GM23338 (cell line): ENCODE measurements at regions not wholly inside any gene's neighbourhood (a gene's known extent, or its start where the extent isn't known, plus 50 kb on each side); places are given as distances from the start of the nearest gene placed in this dataset.

Experiments
- ATAC-seq: fragments of 200-7000 bp; cut with Tn5 transposase; 3 replicates; pipeline ENCODE4 v1.9.1; 2020
- DNase-seq: peaks from one replicate; pipeline ENCODE4 v3.0.0-alpha.2; 2015; ENCODE audit warnings: low spot score
- H2AFZ ChIP-seq: fragments of 200-600 bp; sonication (generic); 2 replicates; pipeline ENCODE4 v1.8.0; 2016; ENCODE audit warnings: antibody characterized with exemption, mild to moderate bottlenecking, moderate library complexity
- H3F3A ChIP-seq: fragments of 200-600 bp; sonication (generic); replicated peaks from 2 replicates; pipeline ENCODE4 v1.8.0; 2017; ENCODE audit warnings: antibody characterized with exemption, mixed run types, low read depth
- H3K27ac ChIP-seq: fragments of 200-600 bp; sonication (generic); 2 replicates; pipeline ENCODE4 v1.6.1; 2016; ENCODE audit warnings: low read depth
- H3K27me3 ChIP-seq: fragments of 200-600 bp; sonication (generic); 2 replicates; pipeline ENCODE4 v1.8.0; 2016; ENCODE audit warnings: mild to moderate bottlenecking, mixed run types, moderate library complexity; ENCODE audit not compliant: insufficient read depth
- H3K36me3 ChIP-seq: fragments of 200-600 bp; sonication (generic); 2 replicates; pipeline ENCODE4 v1.8.0; 2016; ENCODE audit warnings: mild to moderate bottlenecking; ENCODE audit not compliant: insufficient read depth
- H3K4me1 ChIP-seq: fragments of 200-600 bp; sonication (generic); 2 replicates; pipeline ENCODE4 v1.8.0; 2016; ENCODE audit warnings: mild to moderate bottlenecking, moderate library complexity; ENCODE audit not compliant: insufficient read depth
- H3K4me2 ChIP-seq: fragments of 200-600 bp; sonication (generic); 2 replicates; pipeline ENCODE4 v1.7.1; 2017; ENCODE audit warnings: mixed run types
- H3K4me3 ChIP-seq: fragments of 200-600 bp; sonication (generic); 2 replicates; pipeline ENCODE4 v1.6.1; 2016; ENCODE audit warnings: mixed run types
- H3K79me2 ChIP-seq: fragments of 200-600 bp; sonication (generic); replicated peaks from 2 replicates; pipeline ENCODE4 v1.8.0; 2017; ENCODE audit warnings: mild to moderate bottlenecking; ENCODE audit not compliant: insufficient read depth
- H3K9me2 ChIP-seq: fragments of 200-600 bp; sonication (generic); 2 replicates; pipeline ENCODE4 v1.8.0; 2017; ENCODE audit not compliant: insufficient read depth
- H4K20me1 ChIP-seq: fragments of 200-600 bp; sonication (generic); replicated peaks from 2 replicates; pipeline ENCODE4 v1.8.0; 2017; ENCODE audit warnings: mild to moderate bottlenecking; ENCODE audit not compliant: insufficient read depth
- H3K27ac Mint-ChIP-seq: 2 replicates; pipeline ENCODE4 v1.8.0; 2020; ENCODE audit warnings: inconsistent platforms, mild to moderate bottlenecking, moderate library complexity, mixed read lengths
- H3K27me3 Mint-ChIP-seq: 3 replicates; pipeline ENCODE4 v1.8.0; 2022; ENCODE audit warnings: low read depth, mild to moderate bottlenecking, moderate library complexity, mixed read lengths, inconsistent platforms; ENCODE audit not compliant: insufficient read depth, poor library complexity
- H3K36me3 Mint-ChIP-seq: 3 replicates; pipeline ENCODE4 v1.8.0; 2021; ENCODE audit warnings: low read depth, mild to moderate bottlenecking, inconsistent platforms, moderate library complexity, mixed read lengths
- H3K4me1 Mint-ChIP-seq: 3 replicates; pipeline ENCODE4 v1.8.0; 2020; ENCODE audit warnings: mild to moderate bottlenecking, inconsistent platforms, mixed read lengths
- H3K4me3 Mint-ChIP-seq: 3 replicates; pipeline ENCODE4 v1.8.0; 2021; ENCODE audit warnings: moderate library complexity, mild to moderate bottlenecking, inconsistent platforms, mixed read lengths
- H3K9me3 Mint-ChIP-seq: 3 replicates; pipeline ENCODE4 v1.8.0; 2020; ENCODE audit warnings: moderate library complexity, mild to moderate bottlenecking, inconsistent platforms, mixed read lengths
- CREB1 ChIP-seq: fragments of 250-450 bp; sonication (Bioruptor Pico); IDR thresholded peaks from 2 replicates; pipeline ENCODE4 v1.5.0; 2020; ENCODE audit warnings: low read depth, mild to moderate bottlenecking, moderate library complexity
- EZH2 ChIP-seq: fragments of 200-600 bp; sonication (generic); IDR thresholded peaks from one replicate; pipeline ENCODE4 v1.8.0; 2017; ENCODE audit warnings: antibody characterized with exemption, mild to moderate bottlenecking, low read depth; ENCODE audit not compliant: unreplicated experiment
- EZH2phosphoT487 ChIP-seq: fragments of 200-600 bp; sonication (generic); IDR thresholded peaks from one replicate; pipeline ENCODE4 v1.8.1; 2018; ENCODE audit warnings: antibody characterized with exemption; ENCODE audit not compliant: unreplicated experiment
- JUNB ChIP-seq: IDR thresholded peaks from one replicate; pipeline ENCODE4 v1.6.1; 2016; ENCODE audit warnings: antibody characterized with exemption; ENCODE audit not compliant: unreplicated experiment
- NANOG ChIP-seq: IDR thresholded peaks from 2 replicates; pipeline ENCODE4 v1.6.1; 2016; ENCODE audit warnings: antibody characterized with exemption, borderline replicate concordance
- POLR2AphosphoS5 ChIP-seq: IDR thresholded peaks from 2 replicates; pipeline ENCODE4 v1.6.1; 2016; ENCODE audit warnings: antibody characterized with exemption, low read depth
- STAT1 ChIP-seq: IDR thresholded peaks from one replicate; pipeline ENCODE4 v1.6.1; 2016; ENCODE audit warnings: antibody characterized with exemption; ENCODE audit not compliant: unreplicated experiment
- ZNF114 ChIP-seq: fragments of 250-450 bp; sonication (Bioruptor Pico); IDR thresholded peaks from 2 replicates; pipeline ENCODE4 v1.5.0; 2020; ENCODE audit warnings: mild to moderate bottlenecking, moderate library complexity
- ZNF331 ChIP-seq: fragments of 250-450 bp; sonication (Bioruptor Pico); IDR thresholded peaks from 2 replicates; pipeline ENCODE4 v1.5.0; 2020; ENCODE audit warnings: low read depth, mild to moderate bottlenecking, moderate library complexity
- TF ChIP-seq, protein P1 (sequence below): IDR thresholded peaks from one replicate; pipeline ENCODE4 v1.6.1; 2018; ENCODE audit warnings: antibody characterized with exemption; ENCODE audit not compliant: unreplicated experiment
- TF ChIP-seq, protein P2 (sequence below): fragments of 250-450 bp; sonication (Bioruptor Pico); IDR thresholded peaks from 2 replicates; pipeline ENCODE4 v1.5.0; 2020; ENCODE audit warnings: mild to moderate bottlenecking, moderate library complexity
- TF ChIP-seq, protein P3 (sequence below), 2 experiments: fragments of 200-600 bp in 1 of 2; sonication (generic) in 1 of 2; conservative IDR thresholded peaks; 2 replicates each; pipeline versions ENCODE4 v1.5.1 to v1.6.1; 2016 to 2017; ENCODE audit warnings: antibody characterized with exemption in 2 of 2, low read depth in 2 of 2, mild to moderate bottlenecking in 2 of 2, moderate library complexity in 1 of 2
- TF ChIP-seq, protein P4 (sequence below): IDR thresholded peaks from 2 replicates; pipeline ENCODE4 v1.6.1; 2016; ENCODE audit warnings: antibody characterized with exemption

DNA sequence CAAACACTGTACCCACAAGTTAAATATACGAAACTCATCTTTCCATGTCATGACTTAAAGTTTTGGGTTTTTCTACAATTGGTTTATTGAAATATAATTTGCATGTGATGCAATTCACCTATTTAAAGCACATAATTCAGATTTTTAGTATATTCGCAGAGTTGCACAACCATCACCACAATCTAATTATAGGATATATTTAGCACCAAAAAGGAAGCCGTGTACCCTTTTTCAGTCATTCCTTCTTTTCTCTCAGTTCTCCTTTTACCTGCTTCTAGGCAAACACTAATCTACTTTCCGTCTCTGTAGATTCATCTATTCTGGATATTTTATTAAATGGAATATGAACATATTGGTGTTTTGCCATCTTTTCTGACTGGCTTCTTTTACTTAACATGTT is 1458.1 kb upstream of the TENM4 start:
- Histone ChIP-seq H2AFZ (no peak overlapping the region), H3K27me3 (no peaks in the 10 kb centered on the region), H3K36me3 (no peaks in the 10 kb centered on the region), H3K4me2 (no peak overlapping the region), H3K4me3 (no peak overlapping the region), H3F3A (no peaks in the 10 kb centered on the region), H3K4me1 (no peaks in the 10 kb centered on the region), H4K20me1 (no peaks in the 10 kb centered on the region), H3K79me2 (no peaks in the 10 kb centered on the region), H3K27ac (no peak overlapping the region), H3K9me2 (no peaks in the 10 kb centered on the region)
- no peaks in the 10 kb centered on the region for H3K27me3 Mint-ChIP-seq
- no peak for DNase-seq
- no peak for TF ChIP-seq EZH2phosphoT487
- no peak for TF ChIP-seq ZNF331 (CRISPR knock-in tag)
- TF ChIP-seq, protein P1, sequence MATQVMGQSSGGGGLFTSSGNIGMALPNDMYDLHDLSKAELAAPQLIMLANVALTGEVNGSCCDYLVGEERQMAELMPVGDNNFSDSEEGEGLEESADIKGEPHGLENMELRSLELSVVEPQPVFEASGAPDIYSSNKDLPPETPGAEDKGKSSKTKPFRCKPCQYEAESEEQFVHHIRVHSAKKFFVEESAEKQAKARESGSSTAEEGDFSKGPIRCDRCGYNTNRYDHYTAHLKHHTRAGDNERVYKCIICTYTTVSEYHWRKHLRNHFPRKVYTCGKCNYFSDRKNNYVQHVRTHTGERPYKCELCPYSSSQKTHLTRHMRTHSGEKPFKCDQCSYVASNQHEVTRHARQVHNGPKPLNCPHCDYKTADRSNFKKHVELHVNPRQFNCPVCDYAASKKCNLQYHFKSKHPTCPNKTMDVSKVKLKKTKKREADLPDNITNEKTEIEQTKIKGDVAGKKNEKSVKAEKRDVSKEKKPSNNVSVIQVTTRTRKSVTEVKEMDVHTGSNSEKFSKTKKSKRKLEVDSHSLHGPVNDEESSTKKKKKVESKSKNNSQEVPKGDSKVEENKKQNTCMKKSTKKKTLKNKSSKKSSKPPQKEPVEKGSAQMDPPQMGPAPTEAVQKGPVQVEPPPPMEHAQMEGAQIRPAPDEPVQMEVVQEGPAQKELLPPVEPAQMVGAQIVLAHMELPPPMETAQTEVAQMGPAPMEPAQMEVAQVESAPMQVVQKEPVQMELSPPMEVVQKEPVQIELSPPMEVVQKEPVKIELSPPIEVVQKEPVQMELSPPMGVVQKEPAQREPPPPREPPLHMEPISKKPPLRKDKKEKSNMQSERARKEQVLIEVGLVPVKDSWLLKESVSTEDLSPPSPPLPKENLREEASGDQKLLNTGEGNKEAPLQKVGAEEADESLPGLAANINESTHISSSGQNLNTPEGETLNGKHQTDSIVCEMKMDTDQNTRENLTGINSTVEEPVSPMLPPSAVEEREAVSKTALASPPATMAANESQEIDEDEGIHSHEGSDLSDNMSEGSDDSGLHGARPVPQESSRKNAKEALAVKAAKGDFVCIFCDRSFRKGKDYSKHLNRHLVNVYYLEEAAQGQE: no peak
- no peak for TF ChIP-seq JUNB
- TF ChIP-seq, protein P2, sequence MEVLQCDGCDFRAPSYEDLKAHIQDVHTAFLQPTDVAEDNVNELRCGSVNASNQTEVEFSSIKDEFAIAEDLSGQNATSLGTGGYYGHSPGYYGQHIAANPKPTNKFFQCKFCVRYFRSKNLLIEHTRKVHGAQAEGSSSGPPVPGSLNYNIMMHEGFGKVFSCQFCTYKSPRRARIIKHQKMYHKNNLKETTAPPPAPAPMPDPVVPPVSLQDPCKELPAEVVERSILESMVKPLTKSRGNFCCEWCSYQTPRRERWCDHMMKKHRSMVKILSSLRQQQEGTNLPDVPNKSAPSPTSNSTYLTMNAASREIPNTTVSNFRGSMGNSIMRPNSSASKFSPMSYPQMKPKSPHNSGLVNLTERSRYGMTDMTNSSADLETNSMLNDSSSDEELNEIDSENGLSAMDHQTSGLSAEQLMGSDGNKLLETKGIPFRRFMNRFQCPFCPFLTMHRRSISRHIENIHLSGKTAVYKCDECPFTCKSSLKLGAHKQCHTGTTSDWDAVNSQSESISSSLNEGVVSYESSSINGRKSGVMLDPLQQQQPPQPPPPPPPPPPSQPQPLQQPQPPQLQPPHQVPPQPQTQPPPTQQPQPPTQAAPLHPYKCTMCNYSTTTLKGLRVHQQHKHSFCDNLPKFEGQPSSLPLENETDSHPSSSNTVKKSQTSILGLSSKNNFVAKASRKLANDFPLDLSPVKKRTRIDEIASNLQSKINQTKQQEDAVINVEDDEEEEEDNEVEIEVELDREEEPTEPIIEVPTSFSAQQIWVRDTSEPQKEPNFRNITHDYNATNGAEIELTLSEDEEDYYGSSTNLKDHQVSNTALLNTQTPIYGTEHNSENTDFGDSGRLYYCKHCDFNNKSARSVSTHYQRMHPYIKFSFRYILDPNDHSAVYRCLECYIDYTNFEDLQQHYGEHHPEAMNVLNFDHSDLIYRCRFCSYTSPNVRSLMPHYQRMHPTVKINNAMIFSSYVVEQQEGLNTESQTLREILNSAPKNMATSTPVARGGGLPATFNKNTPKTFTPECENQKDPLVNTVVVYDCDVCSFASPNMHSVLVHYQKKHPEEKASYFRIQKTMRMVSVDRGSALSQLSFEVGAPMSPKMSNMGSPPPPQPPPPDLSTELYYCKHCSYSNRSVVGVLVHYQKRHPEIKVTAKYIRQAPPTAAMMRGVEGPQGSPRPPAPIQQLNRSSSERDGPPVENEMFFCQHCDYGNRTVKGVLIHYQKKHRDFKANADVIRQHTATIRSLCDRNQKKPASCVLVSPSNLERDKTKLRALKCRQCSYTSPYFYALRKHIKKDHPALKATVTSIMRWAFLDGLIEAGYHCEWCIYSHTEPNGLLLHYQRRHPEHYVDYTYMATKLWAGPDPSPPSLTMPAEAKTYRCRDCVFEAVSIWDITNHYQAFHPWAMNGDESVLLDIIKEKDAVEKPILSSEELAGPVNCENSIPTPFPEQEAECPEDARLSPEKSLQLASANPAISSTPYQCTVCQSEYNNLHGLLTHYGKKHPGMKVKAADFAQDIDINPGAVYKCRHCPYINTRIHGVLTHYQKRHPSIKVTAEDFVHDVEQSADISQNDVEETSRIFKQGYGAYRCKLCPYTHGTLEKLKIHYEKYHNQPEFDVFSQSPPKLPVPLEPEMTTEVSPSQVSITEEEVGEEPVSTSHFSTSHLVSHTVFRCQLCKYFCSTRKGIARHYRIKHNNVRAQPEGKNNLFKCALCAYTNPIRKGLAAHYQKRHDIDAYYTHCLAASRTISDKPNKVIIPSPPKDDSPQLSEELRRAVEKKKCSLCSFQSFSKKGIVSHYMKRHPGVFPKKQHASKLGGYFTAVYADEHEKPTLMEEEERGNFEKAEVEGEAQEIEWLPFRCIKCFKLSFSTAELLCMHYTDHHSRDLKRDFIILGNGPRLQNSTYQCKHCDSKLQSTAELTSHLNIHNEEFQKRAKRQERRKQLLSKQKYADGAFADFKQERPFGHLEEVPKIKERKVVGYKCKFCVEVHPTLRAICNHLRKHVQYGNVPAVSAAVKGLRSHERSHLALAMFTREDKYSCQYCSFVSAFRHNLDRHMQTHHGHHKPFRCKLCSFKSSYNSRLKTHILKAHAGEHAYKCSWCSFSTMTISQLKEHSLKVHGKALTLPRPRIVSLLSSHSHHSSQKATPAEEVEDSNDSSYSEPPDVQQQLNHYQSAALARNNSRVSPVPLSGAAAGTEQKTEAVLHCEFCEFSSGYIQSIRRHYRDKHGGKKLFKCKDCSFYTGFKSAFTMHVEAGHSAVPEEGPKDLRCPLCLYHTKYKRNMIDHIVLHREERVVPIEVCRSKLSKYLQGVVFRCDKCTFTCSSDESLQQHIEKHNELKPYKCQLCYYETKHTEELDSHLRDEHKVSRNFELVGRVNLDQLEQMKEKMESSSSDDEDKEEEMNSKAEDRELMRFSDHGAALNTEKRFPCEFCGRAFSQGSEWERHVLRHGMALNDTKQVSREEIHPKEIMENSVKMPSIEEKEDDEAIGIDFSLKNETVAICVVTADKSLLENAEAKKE (CRISPR knock-in tag): no peak
- TF ChIP-seq ZNF114 (CRISPR knock-in tag): no peak
- TF ChIP-seq EZH2: no peak
- TF ChIP-seq, protein P3, sequence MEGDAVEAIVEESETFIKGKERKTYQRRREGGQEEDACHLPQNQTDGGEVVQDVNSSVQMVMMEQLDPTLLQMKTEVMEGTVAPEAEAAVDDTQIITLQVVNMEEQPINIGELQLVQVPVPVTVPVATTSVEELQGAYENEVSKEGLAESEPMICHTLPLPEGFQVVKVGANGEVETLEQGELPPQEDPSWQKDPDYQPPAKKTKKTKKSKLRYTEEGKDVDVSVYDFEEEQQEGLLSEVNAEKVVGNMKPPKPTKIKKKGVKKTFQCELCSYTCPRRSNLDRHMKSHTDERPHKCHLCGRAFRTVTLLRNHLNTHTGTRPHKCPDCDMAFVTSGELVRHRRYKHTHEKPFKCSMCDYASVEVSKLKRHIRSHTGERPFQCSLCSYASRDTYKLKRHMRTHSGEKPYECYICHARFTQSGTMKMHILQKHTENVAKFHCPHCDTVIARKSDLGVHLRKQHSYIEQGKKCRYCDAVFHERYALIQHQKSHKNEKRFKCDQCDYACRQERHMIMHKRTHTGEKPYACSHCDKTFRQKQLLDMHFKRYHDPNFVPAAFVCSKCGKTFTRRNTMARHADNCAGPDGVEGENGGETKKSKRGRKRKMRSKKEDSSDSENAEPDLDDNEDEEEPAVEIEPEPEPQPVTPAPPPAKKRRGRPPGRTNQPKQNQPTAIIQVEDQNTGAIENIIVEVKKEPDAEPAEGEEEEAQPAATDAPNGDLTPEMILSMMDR (conservative IDR thresholded peaks at IDR 0.05; ENCODE audit: low read depth in 2 of 2): no peak
- TF ChIP-seq STAT1: no peak
- TF ChIP-seq CREB1: no peak
- TF ChIP-seq POLR2AphosphoS5: no peak
- TF ChIP-seq NANOG: no peak
- TF ChIP-seq, protein P4, sequence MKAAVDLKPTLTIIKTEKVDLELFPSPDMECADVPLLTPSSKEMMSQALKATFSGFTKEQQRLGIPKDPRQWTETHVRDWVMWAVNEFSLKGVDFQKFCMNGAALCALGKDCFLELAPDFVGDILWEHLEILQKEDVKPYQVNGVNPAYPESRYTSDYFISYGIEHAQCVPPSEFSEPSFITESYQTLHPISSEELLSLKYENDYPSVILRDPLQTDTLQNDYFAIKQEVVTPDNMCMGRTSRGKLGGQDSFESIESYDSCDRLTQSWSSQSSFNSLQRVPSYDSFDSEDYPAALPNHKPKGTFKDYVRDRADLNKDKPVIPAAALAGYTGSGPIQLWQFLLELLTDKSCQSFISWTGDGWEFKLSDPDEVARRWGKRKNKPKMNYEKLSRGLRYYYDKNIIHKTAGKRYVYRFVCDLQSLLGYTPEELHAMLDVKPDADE: no peak
- H3K36me3 Mint-ChIP-seq: no peaks in the 10 kb centered on the region
- H3K4me1 Mint-ChIP-seq: no peaks in the 10 kb centered on the region
- H3K27ac Mint-ChIP-seq: no peak overlapping the region
- no peak for ATAC-seq
- no peaks in the 10 kb centered on the region; the same call in 2 of the 3 replicates for H3K9me3 Mint-ChIP-seq
- H3K4me3 Mint-ChIP-seq: no peak overlapping the region
